A673 (cell line): ENCODE measurements at regions not wholly inside any gene's neighbourhood (a gene's known extent, or its start where the extent isn't known, plus 50 kb on each side); places are given as distances from the start of the nearest gene placed in this dataset.

Source experiments
- CTCF ChIP-seq: fragments of 300-800, 200-600 bp; sonication (generic); conservative IDR thresholded peaks from 2 replicates; pipeline ENCODE4 v1.5.1; 2017; ENCODE audit warnings: low read depth, mild to moderate bottlenecking, antibody characterized with exemption, low read length, moderate library complexity, mixed read lengths
- EZH2 ChIP-seq: fragments of 200-600 bp; sonication (generic); IDR thresholded peaks from 2 replicates; pipeline ENCODE4 v1.6.1; 2017; ENCODE audit warnings: borderline replicate concordance, low read depth, mild to moderate bottlenecking, mixed read lengths, antibody characterized with exemption, low read length; ENCODE audit not compliant: poor library complexity, severe bottlenecking

GRCh38 chr10:124164264-124164663, 70.9 kb upstream of the CHST15 start:
- TF ChIP-seq CTCF (no peak), EZH2 (no peak)
